ENCODE measurements at regions not wholly inside any gene's neighbourhood (a gene's known extent, or its start where the extent isn't known, plus 50 kb on each side); places are given as distances from the start of the nearest gene placed in this dataset.

DNA sequence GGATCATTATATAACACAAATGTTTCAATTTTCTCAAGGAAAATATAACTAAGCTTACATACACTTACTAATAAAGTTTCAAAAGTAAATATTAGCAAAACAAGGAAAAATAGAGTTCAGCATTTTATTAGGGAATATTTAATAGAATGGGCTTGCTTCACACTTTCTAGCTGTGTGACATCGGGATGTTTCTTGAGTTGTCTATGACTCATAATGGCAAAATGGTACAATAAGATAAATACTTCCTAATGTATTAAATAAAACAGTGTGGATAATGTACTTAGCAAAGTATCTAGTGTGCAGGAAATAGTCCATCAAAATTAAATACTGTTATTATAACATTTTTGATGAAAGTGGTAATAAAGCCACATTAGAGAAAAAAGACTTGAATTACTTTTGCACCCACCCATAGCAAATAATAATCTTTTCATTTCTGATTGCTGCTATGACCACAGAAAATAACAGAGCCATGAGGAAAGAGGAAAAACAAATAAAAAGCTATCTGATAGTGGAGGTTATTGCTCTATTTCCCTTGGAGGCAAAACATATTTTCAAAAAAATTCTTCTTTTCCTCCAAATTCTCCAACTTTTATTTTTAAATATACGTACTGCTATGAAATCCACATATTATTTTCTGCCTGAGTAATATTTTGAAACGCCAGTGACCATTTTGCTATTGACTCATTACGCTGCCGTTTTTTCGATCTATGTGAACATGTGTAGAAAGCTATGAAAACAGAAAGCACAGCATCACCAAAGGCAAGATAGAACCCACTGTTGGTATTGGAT is 272.9 kb upstream of the KLF6 start:
- FAIRE-seq, result no peak
- dilution Hi-C loops (cut with MboI; ENCODE audit: extremely low pct_ligation_motif_present, low sequenced_read_pairs), result no loop called here
- POLR2A ChIA-PET, result no interaction called here

DNA sequence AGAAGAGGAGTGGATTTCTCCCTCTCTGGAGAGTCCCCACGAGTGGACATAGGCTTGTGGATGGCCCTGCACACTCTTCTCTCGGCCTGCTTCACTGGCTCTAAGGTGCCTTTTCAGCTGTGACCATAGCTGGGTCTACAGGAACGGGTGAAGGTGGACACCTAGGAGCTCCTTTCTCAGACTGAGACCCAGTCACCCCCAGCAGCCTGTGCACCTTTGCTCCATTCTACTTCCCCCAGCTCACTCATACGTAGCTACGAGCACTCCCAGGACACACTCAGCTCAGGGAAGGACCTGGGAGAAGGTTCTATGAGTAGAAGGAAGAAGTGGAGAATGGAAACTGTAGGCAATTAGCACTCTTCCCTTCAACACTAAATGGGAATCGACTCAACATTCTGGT is 272.0 kb upstream of the KLF6 start:
- Histone ChIP-seq H3K36me3 (ENCODE audit: control insufficient read depth in 2 of 2, extremely low read depth in 1 of 2, insufficient read depth in 2 of 2, low read length in 2 of 2) (no peaks in the 10 kb centered on the region), H2AFZ (ENCODE audit: low read depth, low read length) (no peak overlapping the region), H3K9me3 (replicated peaks; ENCODE audit: control insufficient read depth, insufficient read depth, low read length) (no peaks in the 10 kb centered on the region), H3K9ac (replicated peaks; ENCODE audit: extremely low read depth, insufficient read depth, low read length) (no peak overlapping the region), H3K9me1 (replicated peaks; ENCODE audit: control insufficient read depth, extremely low read depth, insufficient read depth, low read length) (no peaks in the 10 kb centered on the region), H4K20me1 (replicated peaks; ENCODE audit: control insufficient read depth, extremely low read depth, insufficient read depth, low read length) (no peaks in the 10 kb centered on the region), H3K4me2 (ENCODE audit: insufficient read depth, low read length) (no peak overlapping the region), H3K27ac (ENCODE audit: insufficient read depth, low read depth, low read length) (no peak overlapping the region), H3K4me1 (ENCODE audit: control insufficient read depth, extremely low read depth, insufficient read depth, low read length) (peaks cover 11% of the 10 kb centered on the region), H3K27me3 (ENCODE audit: control insufficient read depth in 2 of 2, insufficient read depth in 2 of 2, low read length in 2 of 2) (no peaks in the 10 kb centered on the region), H3K4me3 (replicated peaks in 1 of 3; ENCODE audit: insufficient read depth in 1 of 3, low read depth in 1 of 3, low read length in 3 of 3) (no peak overlapping the region), H3K79me2 (ENCODE audit: control insufficient read depth, insufficient read depth, low read length) (no peaks in the 10 kb centered on the region)
- dilution Hi-C loops (cut with MboI; ENCODE audit: extremely low pct_ligation_motif_present, low sequenced_read_pairs) (no loop called here), intact Hi-C loops (cut with micrococcal nuclease) (no loop called here)
- no TSS peak for BruUV-seq (replicated peaks)
- DNase-seq (ENCODE audit: low read depth, low spot score), result no peak
- FAIRE-seq, result no peak
- POLR2A ChIA-PET, result no interaction called here
- TF ChIP-seq JUN (IDR thresholded peaks at IDR 0.05; ENCODE audit: borderline replicate concordance, insufficient read depth, insufficient read length, low read depth) (no peak), POLR2A (IDR thresholded peaks at IDR 0.05; ENCODE audit: low read depth, low read length) (no peak), EZH2 (IDR thresholded peaks at IDR 0.05; ENCODE audit: borderline replicate concordance, low read depth, low read length, severe bottlenecking) (no peak), FOS (IDR thresholded peaks at IDR 0.05; ENCODE audit: borderline replicate concordance, insufficient read depth, low read length) (no peak), POLR2AphosphoS5 (IDR thresholded peaks at IDR 0.05; ENCODE audit: insufficient read depth, low read depth, low read length) (no peak), MYC (IDR thresholded peaks at IDR 0.05; ENCODE audit: low read depth, low read length) (no peak)
- TF ChIP-seq, protein P1, sequence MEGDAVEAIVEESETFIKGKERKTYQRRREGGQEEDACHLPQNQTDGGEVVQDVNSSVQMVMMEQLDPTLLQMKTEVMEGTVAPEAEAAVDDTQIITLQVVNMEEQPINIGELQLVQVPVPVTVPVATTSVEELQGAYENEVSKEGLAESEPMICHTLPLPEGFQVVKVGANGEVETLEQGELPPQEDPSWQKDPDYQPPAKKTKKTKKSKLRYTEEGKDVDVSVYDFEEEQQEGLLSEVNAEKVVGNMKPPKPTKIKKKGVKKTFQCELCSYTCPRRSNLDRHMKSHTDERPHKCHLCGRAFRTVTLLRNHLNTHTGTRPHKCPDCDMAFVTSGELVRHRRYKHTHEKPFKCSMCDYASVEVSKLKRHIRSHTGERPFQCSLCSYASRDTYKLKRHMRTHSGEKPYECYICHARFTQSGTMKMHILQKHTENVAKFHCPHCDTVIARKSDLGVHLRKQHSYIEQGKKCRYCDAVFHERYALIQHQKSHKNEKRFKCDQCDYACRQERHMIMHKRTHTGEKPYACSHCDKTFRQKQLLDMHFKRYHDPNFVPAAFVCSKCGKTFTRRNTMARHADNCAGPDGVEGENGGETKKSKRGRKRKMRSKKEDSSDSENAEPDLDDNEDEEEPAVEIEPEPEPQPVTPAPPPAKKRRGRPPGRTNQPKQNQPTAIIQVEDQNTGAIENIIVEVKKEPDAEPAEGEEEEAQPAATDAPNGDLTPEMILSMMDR (IDR thresholded peaks at IDR 0.05; ENCODE audit: extremely low read depth in 1 of 2, insufficient read depth in 1 of 2, low read depth in 1 of 2, low read length in 2 of 2), result no peak
- CTCF ChIA-PET, result interaction anchor here (0.9 to 1.2 kb wide), 2 partner anchors 10 to 61 kb away, joined by 3 to 7 read pairs; no protein-coding TSS in a partner anchor

More for the DNA sequence above, 272.9 kb upstream of the KLF6 start:
- Histone ChIP-seq H3K4me3 (replicated peaks in 1 of 3; ENCODE audit: insufficient read depth in 1 of 3, low read depth in 1 of 3, low read length in 3 of 3) (no peak overlapping the region), H4K20me1 (replicated peaks; ENCODE audit: control insufficient read depth, extremely low read depth, insufficient read depth, low read length) (no peaks in the 10 kb centered on the region), H2AFZ (ENCODE audit: low read depth, low read length) (peak overlapping the region; percentile 26), H3K27me3 (ENCODE audit: control insufficient read depth in 2 of 2, insufficient read depth in 2 of 2, low read length in 2 of 2) (no peaks in the 10 kb centered on the region), H3K36me3 (ENCODE audit: control insufficient read depth in 2 of 2, extremely low read depth in 1 of 2, insufficient read depth in 2 of 2, low read length in 2 of 2) (no peaks in the 10 kb centered on the region), H3K9me3 (replicated peaks; ENCODE audit: control insufficient read depth, insufficient read depth, low read length) (no peaks in the 10 kb centered on the region), H3K4me1 (ENCODE audit: control insufficient read depth, extremely low read depth, insufficient read depth, low read length) (peaks cover 11% of the 10 kb centered on the region), H3K9me1 (replicated peaks; ENCODE audit: control insufficient read depth, extremely low read depth, insufficient read depth, low read length) (no peaks in the 10 kb centered on the region), H3K4me2 (ENCODE audit: insufficient read depth, low read length) (peak overlapping the region; percentile 8), H3K79me2 (ENCODE audit: control insufficient read depth, insufficient read depth, low read length) (no peaks in the 10 kb centered on the region), H3K27ac (ENCODE audit: insufficient read depth, low read depth, low read length) (no peak overlapping the region), H3K9ac (replicated peaks; ENCODE audit: extremely low read depth, insufficient read depth, low read length) (no peak overlapping the region)
- DNase-seq (ENCODE audit: low read depth, low spot score), result no peak
- BruUV-seq (replicated peaks), result no TSS peak
- CTCF ChIA-PET, result interaction anchor here (1.2 kb wide), 1 partner anchor 11 kb away, joined by 7 read pairs; no protein-coding TSS in a partner anchor
- no peak for TF ChIP-seq POLR2A (IDR thresholded peaks at IDR 0.05; ENCODE audit: low read depth, low read length)
- TF ChIP-seq JUN (IDR thresholded peaks at IDR 0.05; ENCODE audit: borderline replicate concordance, insufficient read depth, insufficient read length, low read depth), result no peak
- no peak for TF ChIP-seq MYC (IDR thresholded peaks at IDR 0.05; ENCODE audit: low read depth, low read length)
- peak; percentile 54 for TF ChIP-seq FOS (IDR thresholded peaks at IDR 0.05; ENCODE audit: borderline replicate concordance, insufficient read depth, low read length)
- intact Hi-C loops (cut with micrococcal nuclease), result no loop called here
